Stimulated activated CD4-positive, alpha-beta T cell treated with anti-CD3 and anti-CD28 coated beads, Interleukin-15, amount 100 ng/mL, for 48 hours (primary cell): ENCODE measurements at regions not wholly inside any gene's neighbourhood (a gene's known extent, or its start where the extent isn't known, plus 50 kb on each side); places are given as distances from the start of the nearest gene placed in this dataset.
"Not testable (repeated sequence)": the region's sequence is repeated elsewhere in the genome, so short reads cannot be mapped to it uniquely, and the experiment has no call there.

Experiments
- DNase-seq, 2 donors: peaks; one replicate each; pipeline ENCODE4 v3.0.0-alpha.2; 2020; ENCODE audit warnings: low read depth in 2 of 2

DNA sequence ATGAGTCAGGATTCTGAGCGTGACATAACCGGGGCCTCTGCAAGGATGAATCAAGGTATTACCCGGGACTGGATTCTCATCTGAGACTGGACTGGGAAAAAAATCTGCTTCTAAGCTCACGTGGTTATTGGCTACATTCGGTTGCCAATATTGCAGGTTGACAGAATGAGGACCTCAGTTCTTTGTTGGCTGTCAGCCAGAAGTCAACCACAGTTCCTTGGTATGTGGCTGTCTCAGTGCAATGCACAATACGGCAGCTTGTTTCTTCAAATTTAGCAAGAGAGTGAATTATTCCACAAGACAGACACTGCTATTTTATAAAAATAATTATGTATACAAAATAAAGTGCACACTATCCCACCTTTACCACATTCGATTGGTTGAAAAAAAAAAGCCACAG lies 424.2 kb downstream of the KLHL4 start:
- DNase-seq, result no peak

DNA sequence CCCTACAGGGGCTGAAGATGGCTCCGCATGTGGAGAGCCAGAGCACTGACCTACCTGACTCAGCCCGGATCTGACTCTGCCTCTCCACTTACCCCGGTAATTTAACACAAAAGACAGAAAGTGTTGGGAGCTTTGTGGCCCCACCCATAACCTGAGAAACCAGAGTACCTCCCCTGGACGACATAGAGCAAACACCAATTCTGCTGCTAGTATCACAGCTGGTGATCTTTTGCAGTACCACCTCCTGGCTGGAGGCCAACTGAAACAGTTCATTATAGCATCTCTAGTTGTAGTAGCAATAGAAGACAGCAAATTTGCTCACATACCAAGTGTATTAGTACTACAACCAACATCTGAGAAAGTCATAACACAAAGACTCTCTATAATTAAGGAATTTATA lies 443.9 kb downstream of the KLHL4 start:
- DNase-seq, result no peak

DNA sequence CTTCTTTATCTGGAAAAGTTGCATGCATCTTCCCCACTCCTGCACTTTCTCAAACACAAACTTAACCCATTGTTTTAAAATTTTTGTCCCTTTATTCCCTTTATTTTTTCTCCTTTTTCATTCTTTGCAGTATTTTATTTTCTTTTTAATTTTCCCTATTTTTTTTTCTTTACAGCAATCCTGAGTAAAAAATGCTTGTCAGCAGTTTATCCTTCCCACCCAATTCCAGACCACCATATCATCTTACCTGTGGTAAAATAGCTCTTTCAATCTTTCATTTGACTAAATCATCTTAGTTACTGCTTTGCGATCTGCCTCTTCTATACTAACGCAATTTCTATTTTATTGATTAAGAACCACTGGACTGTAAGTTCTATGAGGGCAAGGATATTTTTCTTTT lies 450.5 kb downstream of the KLHL4 start:
- no peak for DNase-seq

DNA sequence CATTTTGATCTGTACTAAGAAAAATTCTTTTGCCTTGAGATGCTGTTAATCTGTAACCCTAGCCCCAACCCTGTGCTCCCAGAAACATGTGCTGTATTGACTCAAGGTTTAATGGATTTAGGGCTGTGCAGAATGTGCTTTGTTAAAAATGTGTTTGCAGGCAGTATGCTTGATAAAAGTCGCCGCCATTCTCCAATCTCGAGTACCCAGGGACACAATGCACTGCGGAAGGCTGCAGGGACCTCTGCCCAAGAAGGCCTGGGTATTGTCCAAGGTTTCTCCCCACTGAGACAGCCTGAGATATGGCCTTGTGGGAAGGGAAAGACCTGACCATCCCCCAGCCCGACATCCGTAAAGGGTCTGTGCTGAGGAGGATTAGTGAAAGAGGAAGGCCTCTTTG lies 454.5 kb downstream of the KLHL4 start:
- not testable (repeated sequence) for DNase-seq

DNA sequence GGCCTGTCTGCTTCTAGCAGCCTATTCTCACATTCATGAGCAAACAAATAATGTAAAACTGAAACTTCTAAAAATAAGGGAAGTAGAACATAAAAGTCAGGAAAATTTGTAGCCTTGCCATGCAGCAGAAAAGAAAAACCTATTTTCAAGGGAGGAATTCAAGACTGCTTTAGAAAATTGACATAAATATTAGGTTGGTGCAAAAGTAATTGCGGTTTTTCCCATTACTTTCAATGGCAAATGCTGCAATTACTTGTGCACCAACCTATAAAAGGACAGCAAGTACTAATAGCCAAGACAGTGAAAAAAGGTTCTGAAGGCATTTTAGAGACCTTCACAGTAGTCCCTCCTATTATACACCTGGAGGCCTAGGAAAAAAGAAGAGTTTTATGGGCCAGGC lies 457.8 kb downstream of the KLHL4 start:
- no peak for DNase-seq

DNA sequence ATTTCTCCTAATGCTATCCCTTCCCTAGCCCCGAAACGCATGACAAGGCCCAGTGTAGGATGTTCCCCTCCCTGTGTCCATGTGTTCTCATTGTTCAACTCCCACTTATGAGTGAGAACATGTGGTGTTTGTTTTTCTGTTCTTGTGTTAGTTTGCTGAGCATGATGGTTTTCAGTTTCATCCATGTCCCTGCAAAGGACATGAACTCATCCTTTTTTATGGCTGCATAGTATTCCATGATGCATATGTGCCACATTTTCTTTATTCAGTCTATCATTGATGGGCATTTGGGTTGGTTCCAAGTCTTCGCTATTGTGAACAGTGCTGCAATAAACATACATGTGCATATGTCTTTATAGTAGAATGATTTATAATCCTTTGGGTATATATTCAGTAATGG lies 490.3 kb downstream of the KLHL4 start:
- DNase-seq, result not testable (repeated sequence)

DNA sequence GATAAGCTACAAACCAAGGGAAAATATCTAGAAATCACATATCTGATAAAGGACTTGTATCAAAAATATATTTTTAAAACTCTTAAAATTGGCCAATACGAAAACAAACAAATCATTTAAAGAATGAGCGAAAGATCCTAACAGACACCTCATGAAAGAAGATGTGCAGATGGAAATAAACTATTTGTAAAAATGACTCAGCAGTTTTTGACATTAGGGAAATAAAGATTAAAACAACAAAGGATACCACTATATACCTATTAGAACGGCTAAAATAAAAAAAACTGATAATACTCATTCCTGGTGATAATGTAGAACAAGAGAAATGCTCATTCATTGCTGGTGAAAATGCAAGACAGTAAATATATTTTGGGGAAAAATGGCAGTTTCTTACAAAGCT lies 506.4 kb downstream of the KLHL4 start:
- no peak for DNase-seq

DNA sequence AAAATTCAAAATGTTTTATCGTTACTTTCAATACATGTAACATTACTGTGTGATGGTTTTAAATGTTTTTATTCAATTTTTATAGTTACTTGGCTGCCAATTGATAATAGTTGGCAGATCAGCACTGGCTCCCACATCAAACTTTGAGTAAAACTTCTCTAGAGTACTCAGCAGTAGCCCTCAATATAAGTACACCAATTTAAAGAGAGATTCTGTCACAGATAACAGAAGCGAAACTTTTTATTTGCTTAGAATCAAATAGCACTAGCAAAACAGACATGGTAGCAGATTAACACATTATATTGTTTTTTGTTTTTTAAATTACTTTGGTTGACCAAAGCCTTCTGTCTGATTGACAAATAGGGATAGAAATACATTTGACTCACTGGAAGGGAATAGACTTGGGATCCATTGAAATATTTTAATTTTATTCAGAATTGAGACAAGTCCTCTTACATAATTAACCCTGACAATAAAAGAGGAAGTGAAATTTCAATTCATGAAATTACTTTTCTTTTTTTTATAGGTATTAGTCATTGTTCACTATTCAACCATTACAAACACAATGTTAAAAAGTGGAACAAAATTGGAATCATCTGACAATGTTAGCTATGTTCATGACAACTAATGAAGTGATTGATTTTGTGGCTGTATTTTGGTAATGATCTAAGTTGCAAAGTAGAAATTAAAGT lies 554.9 kb downstream of the KLHL4 start:
- DNase-seq, result no peak

DNA sequence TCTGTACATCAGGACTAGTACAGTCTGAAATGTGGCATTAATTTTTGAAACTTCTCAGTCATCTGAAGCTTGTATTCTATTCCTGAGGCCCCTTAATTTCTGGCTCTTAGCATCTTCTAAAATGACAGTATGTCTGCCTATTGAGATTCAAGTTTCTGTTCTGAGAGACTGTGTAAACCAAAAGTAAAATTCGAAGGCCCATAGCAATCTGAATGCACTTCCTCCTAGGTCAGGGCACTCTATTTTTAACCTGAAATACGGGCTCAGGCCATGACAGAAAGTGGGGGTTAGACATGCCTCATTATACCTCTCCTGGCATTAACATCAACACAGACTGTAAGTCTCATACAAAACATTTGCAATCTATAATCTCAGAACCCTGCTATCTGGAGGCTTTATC lies 584.4 kb downstream of the KLHL4 start:
- no peak for DNase-seq

DNA sequence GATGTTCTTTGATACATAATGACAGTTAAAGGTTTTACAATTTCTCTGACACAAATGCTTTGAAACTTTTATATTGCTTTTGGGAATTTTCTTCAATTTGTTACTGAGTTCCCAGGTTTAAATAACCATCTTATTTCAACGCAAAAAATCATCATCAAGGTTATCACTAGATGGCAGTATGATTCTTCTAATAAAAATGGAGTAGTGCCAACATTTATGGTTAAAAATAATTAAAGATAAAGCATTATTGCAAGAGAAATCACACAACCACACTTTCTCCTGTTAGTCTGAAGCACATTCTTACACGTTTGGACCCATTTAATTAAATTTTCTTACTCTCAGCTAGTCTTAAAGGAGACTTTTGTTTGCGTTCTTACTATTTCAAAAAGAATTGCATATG lies 611.3 kb upstream of the CPXCR1 start:
- no peak for DNase-seq

DNA sequence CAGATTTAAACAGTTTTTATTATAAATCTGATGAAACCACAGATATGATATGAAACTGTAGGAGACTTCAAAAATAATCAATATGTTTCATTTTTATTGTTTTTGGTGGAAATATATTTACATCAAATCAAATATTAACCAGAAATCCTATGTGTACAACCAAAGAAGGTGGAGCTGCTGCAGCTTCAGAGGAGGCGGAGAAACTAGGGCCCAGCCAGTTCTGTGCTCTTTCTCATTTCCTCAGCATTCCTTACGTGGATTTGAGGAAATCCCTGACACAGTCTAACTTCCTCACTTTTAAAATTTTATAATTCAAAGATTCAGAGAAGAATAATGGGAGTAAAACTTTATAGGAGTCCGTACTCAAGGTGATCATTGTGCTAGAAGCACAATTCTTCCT lies 610.7 kb upstream of the CPXCR1 start:
- no peak for DNase-seq

DNA sequence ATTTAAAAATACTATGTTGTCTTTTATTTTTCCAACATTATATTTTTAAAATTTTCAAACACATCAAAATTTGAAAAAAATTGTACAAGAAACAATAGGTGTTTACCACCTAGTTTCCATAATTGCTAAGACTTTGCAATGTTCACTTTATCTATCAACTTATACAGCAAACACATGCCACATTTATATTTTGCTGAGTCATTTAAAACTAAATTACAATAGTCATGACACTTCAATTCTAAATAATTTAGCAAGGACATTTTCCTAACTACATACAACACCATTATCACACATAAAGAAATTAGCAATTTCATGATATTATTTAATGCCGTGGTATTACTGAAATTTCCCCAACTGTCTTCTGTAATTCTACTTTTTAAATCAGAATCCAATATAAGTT lies 600.4 kb upstream of the CPXCR1 start:
- no peak for DNase-seq

DNA sequence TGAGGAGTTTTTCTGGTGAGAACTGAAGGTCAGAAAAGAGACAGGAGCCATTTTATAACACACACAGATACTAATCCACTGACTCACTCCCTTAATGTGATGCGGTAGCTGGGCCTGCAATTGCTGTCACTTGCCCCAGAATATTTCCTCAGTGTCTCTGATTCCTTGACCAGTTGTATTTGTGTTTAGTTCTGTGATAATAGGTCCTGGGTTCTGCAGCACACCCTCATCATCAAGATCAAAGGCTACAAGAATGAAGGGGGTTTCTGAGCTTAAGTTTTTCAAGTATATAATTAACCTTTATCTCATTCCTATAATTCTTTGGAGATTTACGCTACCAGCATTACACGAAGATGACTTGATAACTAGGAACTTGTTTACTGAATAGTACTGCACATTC lies 576.5 kb upstream of the CPXCR1 start:
- no peak for DNase-seq

DNA sequence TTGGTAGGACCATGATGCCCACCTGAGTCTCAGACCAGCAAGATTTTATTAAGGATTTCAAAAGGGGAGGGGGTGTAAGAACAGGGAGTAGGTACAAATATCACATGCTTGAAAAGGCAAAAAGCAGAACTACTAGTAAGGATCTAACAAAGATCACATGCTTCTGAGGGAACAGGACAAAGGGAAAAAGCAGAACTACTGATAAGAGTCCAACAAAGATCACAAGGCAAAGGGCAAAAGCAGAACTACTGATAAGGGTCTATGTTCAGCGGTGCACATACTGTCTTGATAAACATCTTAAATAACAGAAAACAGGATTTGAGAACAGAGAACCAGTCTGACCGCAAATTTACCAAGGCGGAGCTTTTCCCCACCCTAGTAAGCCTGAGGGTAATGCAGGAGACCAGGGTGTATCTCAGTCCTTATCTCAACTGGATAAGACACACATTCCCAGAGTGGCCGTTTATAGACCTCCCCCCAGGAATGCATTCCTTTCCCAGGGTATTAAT lies 573.0 kb upstream of the CPXCR1 start:
- DNase-seq, result not testable (repeated sequence)

DNA sequence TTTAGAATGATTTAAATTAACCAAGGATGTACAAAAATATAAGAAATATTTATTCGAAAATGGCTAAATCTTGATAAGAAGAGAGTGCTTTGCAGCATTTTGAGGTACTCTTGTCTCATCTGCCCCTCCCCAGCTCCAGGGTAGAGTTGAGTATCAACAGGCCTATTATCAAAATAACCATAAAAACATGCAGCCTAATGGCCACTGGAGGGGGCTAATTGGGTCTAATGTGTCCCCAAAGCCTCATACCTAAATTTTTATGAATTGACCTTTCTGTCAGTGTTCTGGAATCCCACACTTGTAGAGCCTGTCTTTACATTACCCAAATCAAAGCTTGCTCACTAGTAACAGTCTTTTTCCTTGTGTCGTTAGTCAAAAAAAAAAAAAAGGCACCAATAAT lies 544.9 kb upstream of the CPXCR1 start:
- no peak for DNase-seq

DNA sequence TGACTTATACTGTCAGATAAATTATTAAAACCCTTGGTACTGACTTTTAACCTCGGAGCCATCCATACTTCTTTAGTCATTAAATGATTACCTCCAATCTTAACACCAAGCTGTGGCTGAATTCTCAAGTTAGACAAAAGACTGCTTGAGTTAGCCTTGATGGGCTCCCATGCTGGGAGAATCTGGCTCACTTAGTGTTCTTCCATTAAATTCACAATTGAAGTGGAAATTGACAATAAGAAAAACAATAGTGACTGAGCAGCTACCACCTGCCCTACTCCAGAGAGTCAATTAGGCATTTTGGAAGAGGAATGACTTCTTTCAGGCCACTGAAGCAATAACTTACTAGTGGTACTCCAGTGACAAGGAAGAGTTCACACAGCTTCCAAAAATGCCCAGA lies 503.0 kb upstream of the CPXCR1 start:
- DNase-seq, result no peak

DNA sequence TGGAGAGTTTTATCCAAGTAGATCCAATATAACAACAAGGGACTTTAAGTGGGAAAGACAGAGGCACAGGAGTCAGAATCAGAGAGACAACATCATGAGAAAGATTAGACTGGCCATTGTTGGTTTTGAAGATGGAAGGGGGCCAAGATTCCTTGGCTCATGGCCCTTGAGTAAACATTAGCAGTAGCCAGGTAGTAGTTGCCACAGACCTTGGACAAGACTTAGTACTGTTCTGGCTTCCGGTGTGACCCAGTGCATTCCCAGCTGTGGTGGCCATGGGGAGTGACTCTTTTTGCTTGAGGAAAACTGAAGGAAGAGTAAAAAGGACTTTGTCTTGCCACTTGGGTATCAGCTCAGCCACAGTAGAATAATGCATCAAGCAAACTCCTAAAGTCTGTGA lies 462.2 kb upstream of the CPXCR1 start:
- no peak for DNase-seq

DNA sequence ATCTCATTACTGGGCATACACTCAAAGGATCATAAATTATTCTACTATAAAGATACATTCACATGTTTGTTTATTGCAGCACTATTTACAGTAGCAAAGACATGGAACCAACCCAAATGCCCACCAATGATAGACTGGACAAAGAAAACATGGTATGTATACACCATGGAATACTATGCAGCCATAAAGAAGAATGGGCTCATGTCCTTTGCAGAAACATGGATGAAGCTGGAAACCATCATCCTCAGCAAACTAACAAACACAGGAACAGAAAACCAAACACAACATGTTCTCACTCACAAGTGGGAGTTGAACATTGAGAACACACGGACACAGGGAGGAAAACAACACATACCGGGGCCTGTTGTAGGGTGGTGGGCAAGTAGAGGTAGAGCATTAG lies 433.1 kb upstream of the CPXCR1 start:
- not testable (repeated sequence) for DNase-seq

DNA sequence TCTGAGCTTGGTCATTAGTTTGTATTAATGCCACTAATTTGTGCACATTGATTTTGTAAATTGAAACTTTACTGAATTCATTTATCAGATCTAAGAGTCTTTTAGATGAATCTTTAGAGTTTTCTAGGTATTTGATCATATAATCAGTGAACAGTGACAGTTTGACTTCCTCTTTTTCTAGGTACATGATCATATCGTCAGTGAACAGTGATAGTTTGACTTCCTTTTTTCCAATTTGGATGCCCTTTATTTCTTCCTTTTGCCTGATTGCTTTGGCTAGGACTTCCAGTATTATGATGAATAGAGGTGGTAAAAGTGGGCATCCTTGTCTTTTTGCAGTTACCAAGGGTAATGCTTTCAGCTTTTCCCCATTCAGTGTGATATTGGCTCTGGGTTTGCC lies 421.4 kb upstream of the CPXCR1 start:
- DNase-seq, result no peak

DNA sequence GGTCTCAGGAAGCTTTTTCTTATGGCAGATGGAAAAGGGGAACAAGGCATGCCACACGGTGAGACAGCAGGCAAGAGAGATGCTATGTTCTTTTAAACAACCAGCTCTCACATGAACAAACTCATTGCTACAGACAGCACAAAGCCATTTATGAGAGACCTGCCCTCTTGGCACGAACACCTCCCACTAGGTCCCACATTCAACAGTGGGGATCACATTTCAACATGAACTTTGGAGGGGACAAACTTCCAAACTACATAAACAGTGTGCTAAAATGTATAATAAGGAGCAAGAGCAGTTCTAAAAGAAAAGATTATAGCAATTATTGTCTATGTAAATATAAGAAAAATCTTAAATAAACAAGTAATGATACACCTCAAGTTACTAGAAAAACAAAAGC lies 391.8 kb upstream of the CPXCR1 start:
- DNase-seq, result no peak

DNA sequence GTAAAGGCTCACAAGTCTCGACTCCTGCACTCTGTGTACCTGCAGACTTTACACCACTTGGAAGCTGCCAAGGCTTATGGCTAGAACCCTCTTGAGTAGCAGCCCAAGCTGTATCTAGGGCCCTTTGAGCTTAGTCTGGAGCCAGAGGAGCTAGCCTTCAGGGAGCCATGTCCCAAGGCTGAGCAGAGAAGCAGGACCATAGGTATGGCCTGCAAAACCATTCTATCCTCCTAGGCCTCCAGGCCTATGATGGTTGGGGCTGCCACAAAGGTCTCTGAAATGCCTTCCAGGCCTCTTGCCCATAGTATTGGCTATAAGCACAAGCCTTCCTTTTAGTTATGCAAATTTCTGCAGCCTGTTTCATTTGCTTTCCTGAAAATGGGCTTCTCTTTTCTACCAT lies 380.7 kb upstream of the CPXCR1 start:
- no peak for DNase-seq

DNA sequence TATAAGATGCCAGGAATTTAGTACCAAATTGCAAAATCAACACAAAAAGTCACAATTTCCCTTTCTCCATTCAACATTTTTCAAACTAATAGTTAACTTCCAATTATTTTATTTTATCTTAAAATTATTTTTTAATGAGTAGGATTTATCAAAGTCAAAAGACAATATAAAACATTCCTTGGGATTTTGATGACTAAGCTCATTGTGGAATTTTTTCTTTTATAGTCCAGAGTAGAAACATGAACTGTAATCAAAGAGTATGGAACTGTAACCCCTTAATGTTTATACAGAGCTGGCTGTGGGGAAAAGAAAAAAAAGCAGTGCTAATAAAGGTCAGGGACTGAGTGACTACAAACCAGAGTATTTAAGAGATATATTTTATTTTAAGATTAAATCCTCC lies 368.6 kb upstream of the CPXCR1 start:
- no peak for DNase-seq

DNA sequence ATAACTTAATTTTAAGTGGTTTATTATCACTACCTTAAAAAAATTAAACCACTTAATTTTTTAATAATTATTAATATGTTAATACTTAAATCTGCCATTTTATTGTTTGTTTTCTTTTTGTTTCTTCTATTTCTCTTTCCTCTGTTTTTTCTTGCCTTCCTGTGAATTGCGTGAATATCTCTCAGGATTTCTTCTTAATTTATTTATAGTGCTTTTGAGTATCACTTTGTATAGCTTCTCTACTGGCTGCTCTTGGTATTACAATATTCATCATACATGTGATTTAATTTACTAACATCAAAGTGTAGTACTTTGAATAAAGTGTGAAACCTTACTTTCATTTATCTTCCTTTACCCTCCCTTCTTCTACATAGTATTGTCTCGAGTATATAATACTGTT lies 349.5 kb upstream of the CPXCR1 start:
- DNase-seq, result no peak

DNA sequence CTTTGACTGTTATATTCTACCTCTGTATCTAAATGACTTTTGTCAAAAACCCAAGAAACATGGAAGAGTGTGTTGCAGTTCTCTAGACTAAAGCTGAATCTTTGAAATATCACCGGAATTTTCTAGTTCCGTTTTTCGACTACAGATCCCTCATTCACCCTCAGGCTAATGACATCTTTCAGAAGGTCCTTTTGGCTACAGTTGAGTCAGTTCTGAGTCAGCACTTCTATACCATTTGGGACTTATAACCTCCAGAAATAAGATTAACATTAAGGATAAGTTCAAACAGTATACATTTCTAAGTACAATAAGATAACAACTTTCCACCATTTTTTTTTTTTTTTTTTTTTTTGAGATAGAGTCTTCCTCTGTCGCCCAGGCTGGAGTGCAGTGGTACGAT lies 331.0 kb upstream of the CPXCR1 start:
- DNase-seq, result no peak
